Activated naive CD4-positive, alpha-beta T cell treated with Interleukin-2 at 50 U/mL for 16 hours (primary cell): ENCODE measurements at regions not wholly inside any gene's neighbourhood (a gene's known extent, or its start where the extent isn't known, plus 50 kb on each side); places are given as distances from the start of the nearest gene placed in this dataset.

Experiments used
- DNase-seq: peaks from one replicate; pipeline ENCODE4 v3.0.0-alpha.2; 2020

GRCh38 chr18:49655266-49656072 lies 93.6 kb downstream of the LIPG start:
- no peak for DNase-seq

GRCh38 chr18:49654347-49654746 lies 92.5 kb downstream of the LIPG start:
- no peak for DNase-seq

GRCh38 chr18:49652881-49653724 lies 91.2 kb downstream of the LIPG start:
- DNase-seq = no peak

GRCh38 chr18:49651033-49651432 lies 89.2 kb downstream of the LIPG start:
- no peak for DNase-seq

GRCh38 chr18:49650426-49650891 lies 88.6 kb downstream of the LIPG start:
- DNase-seq = no peak

GRCh38 chr18:49648811-49649210 lies 87.0 kb downstream of the LIPG start:
- no peak for DNase-seq
